ENCODE measurements at regions not wholly inside any gene's neighbourhood (a gene's known extent, or its start where the extent isn't known, plus 50 kb on each side); places are given as distances from the start of the nearest gene placed in this dataset.

- DNase-seq, result no peak
Measured at GRCh38 chr3:117746066-117746465, 1036.5 kb downstream of the TUSC7 start.

- DNase-seq, result no peak
Measured at GRCh38 chr3:117748131-117748530, 1038.6 kb downstream of the TUSC7 start.

GRCh38 chr3:117750674-117751269 lies 1041.2 kb downstream of the TUSC7 start:
- DNase-seq, result no peak

- no peak for DNase-seq
Measured at GRCh38 chr3:117751651-117752050, 1042.1 kb downstream of the TUSC7 start.

- no peak for DNase-seq
Measured at GRCh38 chr3:117752984-117753717, 1043.6 kb downstream of the TUSC7 start.

GRCh38 chr3:117754058-117754457 lies 1044.5 kb downstream of the TUSC7 start:
- DNase-seq, result no peak

- DNase-seq, result no peak
Measured at GRCh38 chr3:117754841-117755240, 1045.3 kb downstream of the TUSC7 start.

GRCh38 chr3:117756563-117756962 lies 1047.0 kb downstream of the TUSC7 start:
- DNase-seq, result no peak

GRCh38 chr3:117761703-117762620 lies 1052.4 kb downstream of the TUSC7 start:
- DNase-seq, result no peak

- no peak for DNase-seq
Measured at GRCh38 chr3:117762621-117763037, 1053.0 kb downstream of the TUSC7 start.

- DNase-seq, result no peak
Measured at GRCh38 chr3:117763561-117763960, 1054.0 kb downstream of the TUSC7 start.

- DNase-seq, result no peak
Measured at GRCh38 chr3:117768581-117768980, 1059.0 kb downstream of the TUSC7 start.

GRCh38 chr3:117774130-117774529 lies 1064.6 kb downstream of the TUSC7 start:
- no peak for DNase-seq

GRCh38 chr3:117786349-117786748 lies 1076.8 kb downstream of the TUSC7 start:
- DNase-seq, result no peak

- no peak for DNase-seq
Measured at GRCh38 chr3:117788061-117788460, 1078.5 kb downstream of the TUSC7 start.

GRCh38 chr3:117788506-117788905 lies 1078.9 kb downstream of the TUSC7 start:
- DNase-seq, result no peak

- DNase-seq, result no peak
Measured at GRCh38 chr3:117790235-117790987, 1080.8 kb downstream of the TUSC7 start.

GRCh38 chr3:117793622-117794265 lies 1084.2 kb downstream of the TUSC7 start:
- no peak for DNase-seq

GRCh38 chr3:117798221-117798620 lies 1088.6 kb downstream of the TUSC7 start:
- no peak for DNase-seq

- DNase-seq, result no peak
Measured at GRCh38 chr3:117798687-117799386, 1089.3 kb downstream of the TUSC7 start.

GRCh38 chr3:117799387-117799735 lies 1089.8 kb downstream of the TUSC7 start:
- DNase-seq, result no peak

GRCh38 chr3:117801912-117802239 lies 1092.3 kb downstream of the TUSC7 start:
- no peak for DNase-seq

Data from stimulated activated CD4-positive, alpha-beta T cell treated with anti-CD3 and anti-CD28 coated beads, Interleukin-4, amount 100 ng/mL, for 4 hours (primary cell).